HEK293T (cell line): ENCODE measurements at regions not wholly inside any gene's neighbourhood (a gene's known extent, or its start where the extent isn't known, plus 50 kb on each side); places are given as distances from the start of the nearest gene placed in this dataset.

Experiments
- CTBP1 ChIP-seq: fragments of 450-650 bp; IDR thresholded peaks from 2 replicates; pipeline ENCODE4 v1.6.1; 2016; ENCODE audit warnings: borderline replicate concordance
- FOXA1 ChIP-seq: fragments of 450-650 bp; IDR thresholded peaks from 2 replicates; pipeline ENCODE4 v1.6.1; 2016; ENCODE audit warnings: mild to moderate bottlenecking
- SP1 ChIP-seq: fragments of 450-650 bp; IDR thresholded peaks from 2 replicates; pipeline ENCODE4 v1.6.1; 2017

DNA sequence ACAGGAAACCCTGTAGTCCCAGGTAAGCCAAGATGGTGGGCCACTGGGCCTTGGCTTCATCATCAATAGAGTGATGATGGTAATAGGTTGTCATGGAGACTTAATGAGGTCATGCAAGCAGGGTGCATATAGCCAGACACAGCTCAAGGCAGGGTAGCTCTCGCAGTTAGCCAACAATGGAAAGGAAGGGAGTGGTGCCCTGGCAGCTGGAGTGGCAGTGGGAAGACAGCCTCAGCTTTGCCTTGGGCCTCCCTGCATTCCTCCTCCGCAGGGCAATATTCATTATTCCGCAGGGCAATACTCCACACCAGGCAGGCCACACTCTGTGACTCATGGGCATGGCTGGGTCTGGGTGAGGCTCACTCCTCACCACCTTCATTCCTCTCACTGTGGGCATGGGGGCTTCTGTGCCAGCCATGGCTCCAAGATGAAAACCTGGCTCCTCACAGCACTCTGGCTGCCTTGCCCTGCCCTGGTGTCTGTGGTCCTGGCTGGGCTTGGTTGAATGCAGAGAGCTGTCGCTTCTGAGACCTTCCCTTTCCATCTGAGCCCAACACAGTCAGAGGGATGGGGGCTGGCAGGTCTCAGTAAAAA, 163.1 kb upstream of the PMEPA1 start:
- no peak for TF ChIP-seq FOXA1
- TF ChIP-seq SP1 = no peak
- TF ChIP-seq CTBP1 = no peak
